ENCODE measurements at regions not wholly inside any gene's neighbourhood (a gene's known extent, or its start where the extent isn't known, plus 50 kb on each side); places are given as distances from the start of the nearest gene placed in this dataset.
A peak's percentile ranks its signal among the peaks of the same experiment; 100 is the strongest.

- no peak for DNase-seq (ENCODE audit: low spot score)
These were observed 144.6 kb upstream of the FOXF1 start for GRCh38 chr16:86365513-86366273.

- no peak for DNase-seq (ENCODE audit: low spot score)
These were observed 143.8 kb upstream of the FOXF1 start for GRCh38 chr16:86366481-86366880.

GRCh38 chr16:86367291-86368072, 142.8 kb upstream of the FOXF1 start:
- DNase-seq (ENCODE audit: low spot score), result no peak

- DNase-seq (ENCODE audit: low spot score), result no peak
These were observed 142.1 kb upstream of the FOXF1 start for GRCh38 chr16:86368261-86368660.

DNA sequence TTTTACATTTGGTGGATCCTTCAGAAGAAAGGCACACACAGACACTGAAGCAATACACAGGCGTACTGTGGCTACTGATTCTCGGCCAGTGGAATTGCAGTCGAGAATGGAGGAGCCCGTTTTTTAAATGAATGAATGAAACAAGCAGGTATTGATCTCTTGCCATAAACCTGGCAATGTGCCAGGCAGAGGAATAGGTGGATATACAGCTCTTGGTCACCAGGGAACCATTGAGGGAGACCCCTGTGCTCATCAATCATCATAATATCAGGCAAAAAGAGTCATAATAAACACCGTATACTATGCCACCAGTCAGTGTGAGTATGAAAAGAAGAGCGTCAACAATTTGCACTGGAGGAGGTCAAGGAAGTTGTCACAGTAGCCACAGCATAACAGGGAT, 140.3 kb upstream of the FOXF1 start:
- no peak for DNase-seq (ENCODE audit: low spot score)

GRCh38 chr16:86371083-86371803, 139.1 kb upstream of the FOXF1 start:
- DNase-seq (ENCODE audit: low spot score), result no peak

- no peak for DNase-seq (ENCODE audit: low spot score)
These were observed 138.1 kb upstream of the FOXF1 start for GRCh38 chr16:86372193-86372592.

DNA sequence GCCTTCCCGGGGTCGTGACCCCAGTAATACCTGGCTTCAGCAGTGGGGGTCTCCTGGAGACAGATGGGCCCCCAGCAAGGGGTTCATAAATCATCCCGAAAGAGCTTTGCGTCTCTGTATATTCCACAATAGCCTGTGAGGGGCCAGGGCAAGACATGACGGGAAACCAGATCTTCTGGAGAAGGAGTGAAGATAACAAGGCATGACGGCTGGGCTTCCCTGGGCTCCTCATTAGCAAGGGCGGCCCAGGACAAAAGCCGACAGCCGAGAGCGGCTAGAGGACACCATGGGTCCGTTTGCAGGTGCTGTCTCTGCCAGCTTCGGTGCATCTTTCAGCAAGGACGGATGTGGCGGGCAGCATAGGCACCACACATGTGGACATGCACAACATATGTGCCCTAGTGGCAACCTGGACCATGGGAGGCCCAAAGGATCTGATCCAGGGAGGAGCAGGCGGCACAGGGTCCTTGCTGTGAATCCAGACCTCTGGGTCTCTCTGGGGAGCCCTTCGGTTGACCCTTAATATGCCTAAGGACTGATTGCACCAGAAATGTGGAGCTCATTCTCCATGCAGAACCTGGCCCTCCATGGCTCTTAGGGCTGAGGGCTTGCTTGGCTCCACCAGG, 136.9 kb upstream of the FOXF1 start:
- DNase-seq (ENCODE audit: low spot score), result no peak

GRCh38 chr16:86374603-86375130, 135.7 kb upstream of the FOXF1 start:
- DNase-seq (ENCODE audit: low spot score), result no peak

DNA sequence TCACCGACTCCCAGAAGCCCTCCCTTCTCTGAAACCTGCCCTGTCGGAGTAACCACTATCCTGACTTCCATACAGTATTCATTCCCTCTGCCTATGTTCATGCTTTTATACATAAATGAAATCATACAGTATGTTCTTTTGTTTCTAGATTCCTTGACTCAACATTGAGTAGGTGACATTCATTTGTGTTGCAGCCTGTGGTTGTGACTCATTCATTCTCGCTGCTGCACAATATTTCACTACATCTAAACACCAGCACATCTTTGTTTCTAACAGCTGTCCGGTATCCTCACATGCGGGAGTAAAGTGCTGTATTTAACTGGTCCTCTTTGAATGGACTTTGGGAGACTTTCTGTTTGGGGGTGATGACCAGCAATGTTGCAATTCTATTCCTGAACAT, 135.0 kb upstream of the FOXF1 start:
- peak; percentile 67 for DNase-seq (ENCODE audit: low spot score)

DNA sequence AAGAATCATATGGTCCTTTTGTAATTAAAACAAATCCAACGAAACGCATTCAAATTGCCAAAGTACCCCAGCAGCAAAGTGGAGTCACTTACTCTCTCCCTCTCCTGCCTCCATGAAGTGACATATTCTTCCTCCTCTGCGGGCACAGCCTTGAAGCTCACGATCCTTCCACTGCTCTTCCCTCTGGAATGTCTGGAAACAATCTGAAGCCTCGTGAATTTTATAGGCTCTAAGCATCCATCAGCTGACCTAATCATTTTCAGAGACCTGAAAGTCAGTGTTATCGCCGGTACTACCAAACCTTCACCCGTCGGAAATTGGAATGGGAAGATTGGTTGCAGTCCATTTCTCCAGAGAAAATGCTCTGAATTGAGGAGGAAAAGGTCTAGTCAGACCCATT, 134.5 kb upstream of the FOXF1 start:
- DNase-seq (ENCODE audit: low spot score), result no peak

DNA sequence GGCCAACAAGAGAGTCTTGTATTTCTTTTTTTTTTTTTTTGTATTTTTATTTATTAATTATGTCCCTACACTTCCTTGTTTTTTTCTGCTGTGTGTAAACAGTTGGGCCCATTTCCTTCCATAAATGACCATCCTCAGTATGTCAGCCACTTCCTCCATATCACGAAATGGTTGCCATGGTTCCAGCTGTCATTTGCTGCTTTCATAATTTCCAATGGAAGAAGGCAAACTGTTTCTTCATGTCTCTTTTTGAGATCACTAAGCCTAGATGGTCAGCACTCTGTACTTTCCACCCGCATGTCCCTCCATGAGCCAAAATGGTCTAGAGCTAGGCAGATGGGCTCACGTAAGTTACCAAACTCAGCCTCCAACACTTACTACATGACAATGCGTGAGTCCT, 133.5 kb upstream of the FOXF1 start:
- no peak for DNase-seq (ENCODE audit: low spot score)

GRCh38 chr16:86377251-86378022, 132.9 kb upstream of the FOXF1 start:
- no peak for DNase-seq (ENCODE audit: low spot score)

DNA sequence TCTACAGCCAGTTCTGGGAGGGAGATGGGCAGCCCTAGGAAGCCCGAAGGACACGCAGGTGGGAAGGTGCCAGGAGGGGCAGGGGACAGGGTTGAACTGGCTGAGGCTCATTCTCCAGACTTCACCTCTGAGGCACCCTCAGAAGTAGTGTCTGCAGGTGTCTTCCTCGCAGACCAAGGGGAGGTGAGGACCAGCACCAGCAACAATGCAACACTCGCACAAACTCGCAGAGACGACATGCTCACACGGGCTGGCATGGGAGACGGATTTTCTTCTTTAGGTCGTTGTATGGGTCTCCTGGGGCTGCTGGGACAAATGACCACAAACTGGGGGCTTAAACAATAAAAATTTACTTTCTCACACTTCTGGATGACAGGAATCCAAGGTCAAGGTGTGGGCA, 132.2 kb upstream of the FOXF1 start:
- DNase-seq (ENCODE audit: low spot score), result no peak

GRCh38 chr16:86378831-86379504, 131.4 kb upstream of the FOXF1 start:
- no peak for DNase-seq (ENCODE audit: low spot score)

DNA sequence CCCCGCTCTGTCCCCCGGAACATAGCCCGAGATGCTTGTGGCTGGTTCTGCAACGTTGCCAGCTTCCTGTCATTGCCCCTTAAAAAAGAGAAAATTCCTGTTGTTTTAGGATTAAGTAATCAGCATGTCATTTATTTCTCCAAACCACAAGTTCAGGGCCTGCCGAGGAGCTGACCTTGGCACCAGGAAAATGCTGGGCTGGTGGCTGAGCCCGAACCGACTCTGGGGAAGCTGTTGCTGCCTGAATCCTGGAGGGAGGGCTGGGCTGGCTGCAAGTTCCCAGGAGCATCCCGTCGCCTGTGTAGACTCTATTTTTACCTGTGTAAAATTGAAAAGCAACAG, 130.9 kb upstream of the FOXF1 start:
- DNase-seq (ENCODE audit: low spot score), result peak; percentile 73

GRCh38 chr16:86380030-86380429, 130.3 kb upstream of the FOXF1 start:
- DNase-seq (ENCODE audit: low spot score), result no peak

- DNase-seq (ENCODE audit: low spot score), result no peak
These were observed 128.8 kb upstream of the FOXF1 start for GRCh38 chr16:86381491-86381890.

DNA sequence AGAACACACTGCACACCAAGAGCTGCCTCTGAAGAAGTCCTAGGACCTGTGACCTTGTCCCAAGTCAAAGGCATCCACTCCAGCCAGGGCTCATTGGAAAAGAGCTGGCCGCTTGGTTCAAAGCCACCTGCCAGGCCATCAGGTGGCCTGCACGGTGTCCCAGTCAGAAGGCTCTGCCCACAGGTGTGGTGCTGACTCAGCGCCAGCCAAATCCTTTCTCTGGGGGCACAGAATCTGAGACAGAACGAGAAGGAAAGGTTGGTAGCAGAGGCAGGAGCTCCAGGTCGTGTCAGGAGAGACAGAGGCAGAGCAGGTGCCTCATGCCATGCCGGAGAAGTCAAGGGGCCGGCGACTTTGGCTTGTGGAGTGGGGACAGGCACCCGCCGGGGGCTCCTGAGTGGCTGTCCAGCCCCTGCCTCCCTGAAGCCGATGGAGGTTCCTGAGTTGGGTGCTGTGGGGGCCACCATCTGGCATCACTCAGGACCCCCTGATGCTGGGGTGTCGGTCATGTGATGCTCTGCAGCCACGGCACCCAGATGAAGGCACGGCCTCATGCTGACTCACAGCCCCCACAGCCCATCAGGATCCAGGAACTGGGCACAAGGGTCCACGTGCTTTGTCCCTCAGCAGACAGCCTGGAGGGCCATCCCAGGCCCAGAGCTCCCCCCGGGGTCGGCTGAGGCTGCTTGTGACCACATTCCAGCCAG, 128.1 kb upstream of the FOXF1 start:
- DNase-seq (ENCODE audit: low spot score), result no peak

GRCh38 chr16:86382774-86383407, 127.4 kb upstream of the FOXF1 start:
- DNase-seq (ENCODE audit: low spot score), result no peak
